Neuron (in vitro differentiated cells): ENCODE measurements at regions not wholly inside any gene's neighbourhood (a gene's known extent, or its start where the extent isn't known, plus 50 kb on each side); places are given as distances from the start of the nearest gene placed in this dataset.

Experiments used
- H2AFZ ChIP-seq: one replicate; pipeline ENCODE4 v1.6.1; 2013; ENCODE audit warnings: low read depth, mild to moderate bottlenecking, inconsistent platforms, low read length, moderate library complexity
- H3K27me3 ChIP-seq: one replicate; pipeline ENCODE4 v1.6.1; 2013; ENCODE audit warnings: low read length; ENCODE audit not compliant: insufficient read depth
- H3K36me3 ChIP-seq: one replicate; pipeline ENCODE4 v1.6.1; 2013; ENCODE audit warnings: low read length; ENCODE audit not compliant: insufficient read depth
- H3K4me1 ChIP-seq: one replicate; pipeline ENCODE4 v1.6.1; 2013; ENCODE audit warnings: low read length; ENCODE audit not compliant: insufficient read depth
- H3K4me3 ChIP-seq: 2 replicates; pipeline ENCODE4 v1.5.1; 2013; ENCODE audit warnings: mild to moderate bottlenecking, low read length, moderate library complexity
- H3K9me3 ChIP-seq: one replicate; pipeline ENCODE4 v1.6.1; 2013; ENCODE audit warnings: low read length

DNA sequence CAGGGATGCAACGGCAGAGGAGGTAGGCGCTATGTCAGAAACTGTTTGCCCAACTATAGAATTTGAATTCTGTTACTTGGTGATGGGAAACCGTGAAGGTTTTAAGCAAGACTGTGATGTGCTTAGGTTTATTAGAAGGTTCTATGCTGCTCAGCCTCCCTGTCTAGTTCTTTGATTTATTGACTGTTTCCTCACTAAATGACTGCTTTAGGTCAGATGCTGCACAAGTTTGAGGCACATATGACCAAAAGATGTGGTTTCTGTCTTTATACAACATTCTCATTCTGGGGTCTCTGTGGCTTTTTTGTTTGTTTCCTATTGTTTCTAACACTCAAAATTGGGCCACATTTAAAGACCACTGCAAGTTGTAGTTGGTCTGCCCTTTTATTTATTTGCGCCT, 323.0 kb upstream of the OBI1 start:
- no peaks in the 10 kb centered on the region for H3K9me3 ChIP-seq
- H3K4me3 ChIP-seq, result no peak overlapping the region
- H3K4me1 ChIP-seq, result no peaks in the 10 kb centered on the region
- no peak overlapping the region for H2AFZ ChIP-seq
- H3K27me3 ChIP-seq, result peaks cover 3% of the 10 kb centered on the region
- H3K36me3 ChIP-seq, result no peaks in the 10 kb centered on the region

GRCh38 chr13:78979349-78979748, 320.4 kb upstream of the OBI1 start:
- H3K4me3 ChIP-seq, result no peak overlapping the region
- H3K27me3 ChIP-seq, result peaks cover 3% of the 10 kb centered on the region
- no peaks in the 10 kb centered on the region for H3K9me3 ChIP-seq
- H2AFZ ChIP-seq, result no peak overlapping the region
- no peaks in the 10 kb centered on the region for H3K36me3 ChIP-seq
- no peaks in the 10 kb centered on the region for H3K4me1 ChIP-seq

DNA sequence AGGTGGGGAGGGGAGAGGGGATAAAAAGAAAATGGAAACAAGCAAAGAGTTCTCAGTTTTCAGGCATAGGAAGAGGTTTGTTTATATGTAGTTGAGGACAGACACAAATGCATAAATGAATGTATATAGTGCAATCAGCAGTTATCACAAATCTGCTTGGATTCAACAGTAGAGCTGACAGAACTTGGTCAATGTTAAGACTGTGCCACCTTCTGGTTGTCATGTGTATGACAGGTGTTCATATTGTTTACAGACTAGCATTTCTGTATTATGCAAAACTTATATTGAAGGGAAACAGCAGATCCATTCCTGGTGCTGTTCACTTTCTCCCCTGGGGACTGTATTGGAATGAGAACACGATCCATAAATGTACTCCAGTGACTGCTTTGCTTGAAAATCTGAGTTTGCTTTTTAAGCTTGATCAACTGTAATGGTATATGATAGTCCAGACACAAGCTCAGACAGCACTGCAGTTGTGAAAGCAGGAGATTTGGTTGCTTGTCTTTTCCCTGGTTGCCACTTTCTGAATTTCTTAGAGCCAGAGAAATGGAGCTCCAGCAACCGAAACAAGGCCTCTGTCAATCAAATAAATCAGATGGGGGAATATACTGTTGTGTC, 319.5 kb upstream of the OBI1 start:
- Histone ChIP-seq H3K36me3 (no peaks in the 10 kb centered on the region), H2AFZ (no peak overlapping the region), H3K4me3 (no peak overlapping the region), H3K9me3 (no peaks in the 10 kb centered on the region), H3K4me1 (no peaks in the 10 kb centered on the region), H3K27me3 (peaks cover 3% of the 10 kb centered on the region)

DNA sequence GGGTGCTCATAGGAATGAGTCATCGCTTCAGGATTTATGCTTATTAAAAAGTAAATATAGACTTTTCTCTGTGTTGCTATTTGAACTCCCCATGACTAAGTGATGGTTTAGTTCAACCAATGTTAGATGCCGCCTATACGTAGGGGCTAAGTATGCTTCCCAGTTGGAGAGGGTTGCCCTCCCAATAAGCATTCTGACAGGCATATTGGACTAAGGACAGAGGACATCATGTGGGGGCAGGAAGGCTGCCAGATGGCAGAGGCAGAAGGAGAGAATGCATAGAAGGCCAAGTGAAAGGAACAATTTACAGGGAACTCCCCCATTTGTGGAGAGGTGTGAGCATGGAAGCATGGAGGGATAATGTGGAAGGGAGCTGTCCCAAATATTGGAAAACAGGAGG, 318.4 kb upstream of the OBI1 start:
- Histone ChIP-seq H2AFZ (no peak overlapping the region), H3K4me3 (no peak overlapping the region), H3K4me1 (no peaks in the 10 kb centered on the region), H3K9me3 (no peaks in the 10 kb centered on the region), H3K36me3 (no peaks in the 10 kb centered on the region), H3K27me3 (peaks cover 3% of the 10 kb centered on the region)

DNA sequence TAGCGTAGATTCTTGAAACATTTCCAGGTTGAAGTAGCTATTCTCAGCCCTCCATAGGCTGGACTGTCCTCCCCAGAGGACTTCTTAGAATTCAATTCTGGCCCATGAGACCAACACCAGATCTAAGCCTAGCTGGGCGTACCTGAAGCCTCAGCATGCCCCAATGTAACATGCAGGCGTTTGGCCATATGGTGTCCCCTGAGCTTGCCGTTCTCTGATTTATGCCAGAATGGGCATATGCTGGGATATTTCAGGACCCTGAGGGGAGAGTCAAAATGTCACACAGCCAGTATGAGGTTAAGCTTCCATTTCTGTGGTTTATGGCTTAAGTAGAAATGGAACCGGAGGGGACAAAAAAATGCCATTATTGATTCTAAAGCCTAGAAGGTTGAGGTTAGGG, 317.7 kb upstream of the OBI1 start:
- Histone ChIP-seq H3K27me3 (peaks cover under 1% of the 10 kb centered on the region), H3K36me3 (no peaks in the 10 kb centered on the region), H3K4me1 (no peaks in the 10 kb centered on the region), H3K4me3 (no peak overlapping the region), H3K9me3 (no peaks in the 10 kb centered on the region), H2AFZ (no peak overlapping the region)

GRCh38 chr13:78972561-78972960, 313.6 kb upstream of the OBI1 start:
- Histone ChIP-seq H3K9me3 (no peaks in the 10 kb centered on the region), H3K27me3 (no peaks in the 10 kb centered on the region)

DNA sequence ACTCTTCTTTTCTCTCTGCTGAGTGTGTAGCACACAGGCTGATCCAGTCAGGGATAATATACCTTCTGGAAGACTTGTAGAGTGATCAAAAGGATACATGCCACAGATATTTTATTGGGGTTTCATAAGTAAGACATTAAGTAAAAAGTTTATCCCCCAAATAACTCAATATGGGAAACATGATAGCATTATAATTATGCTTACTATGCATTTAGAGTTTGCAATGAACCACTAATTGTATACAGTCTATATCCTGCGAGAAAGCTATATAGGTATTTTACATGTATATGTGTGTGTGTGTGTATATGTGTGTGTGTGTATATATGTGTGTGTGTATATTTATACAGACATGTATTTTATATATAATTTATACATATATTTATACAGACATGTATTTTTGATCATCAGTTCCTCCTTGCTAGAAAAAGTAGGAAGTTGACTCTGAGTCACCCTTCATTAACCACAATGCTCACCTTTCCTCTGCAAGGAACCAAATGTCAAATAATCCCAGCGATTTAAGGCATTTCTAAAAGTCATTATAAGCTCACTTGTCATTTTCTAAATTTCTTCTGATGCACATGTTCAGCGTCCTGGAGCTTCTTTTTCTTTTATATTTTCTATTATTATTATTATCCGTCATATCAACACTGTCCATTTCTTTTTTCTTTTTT, 312.5 kb upstream of the OBI1 start:
- Histone ChIP-seq H2AFZ (no peak overlapping the region), H3K4me1 (no peaks in the 10 kb centered on the region), H3K4me3 (no peak overlapping the region), H3K9me3 (no peaks in the 10 kb centered on the region), H3K36me3 (no peaks in the 10 kb centered on the region), H3K27me3 (no peaks in the 10 kb centered on the region)

More at GRCh38 chr13:78972561-78972960, 313.6 kb upstream of the OBI1 start:
- H2AFZ ChIP-seq, result no peak overlapping the region
- H3K36me3 ChIP-seq, result no peaks in the 10 kb centered on the region
- no peak overlapping the region for H3K4me3 ChIP-seq
- H3K4me1 ChIP-seq, result no peaks in the 10 kb centered on the region

- no peaks in the 10 kb centered on the region for H3K27me3 ChIP-seq
- H2AFZ ChIP-seq, result no peak overlapping the region
- H3K4me1 ChIP-seq, result no peaks in the 10 kb centered on the region
- no peak overlapping the region for H3K4me3 ChIP-seq
- no peaks in the 10 kb centered on the region for H3K9me3 ChIP-seq
- H3K36me3 ChIP-seq, result no peaks in the 10 kb centered on the region
These were observed 301.9 kb upstream of the OBI1 start for GRCh38 chr13:78960881-78961280.

DNA sequence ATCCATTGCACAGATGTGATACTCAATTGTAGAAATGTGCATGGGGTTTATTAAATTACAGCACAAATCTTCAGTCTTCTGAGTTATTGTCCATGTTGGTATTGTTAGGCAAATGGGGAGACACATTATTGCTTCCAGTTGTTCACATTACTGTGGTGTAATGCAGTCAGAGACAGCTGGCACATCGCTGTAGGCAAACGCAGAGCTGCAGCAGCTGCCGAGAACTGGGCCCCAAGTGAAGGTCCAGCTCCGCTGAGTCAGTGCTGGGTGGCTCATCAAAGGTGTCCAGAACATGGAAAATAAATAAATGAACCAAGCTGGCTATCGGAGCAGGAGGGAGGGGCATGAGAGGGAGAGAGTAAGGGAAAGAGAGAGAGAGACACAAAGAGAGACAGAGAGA, 299.1 kb upstream of the OBI1 start:
- H3K4me1 ChIP-seq, result no peaks in the 10 kb centered on the region
- H3K27me3 ChIP-seq, result no peaks in the 10 kb centered on the region
- no peak overlapping the region for H3K4me3 ChIP-seq
- H3K36me3 ChIP-seq, result no peaks in the 10 kb centered on the region
- no peaks in the 10 kb centered on the region for H3K9me3 ChIP-seq
- H2AFZ ChIP-seq, result no peak overlapping the region

GRCh38 chr13:78940455-78941130, 281.6 kb upstream of the OBI1 start:
- no peak overlapping the region for H3K4me3 ChIP-seq
- H3K9me3 ChIP-seq, result no peaks in the 10 kb centered on the region
- no peak overlapping the region for H2AFZ ChIP-seq

GRCh38 chr13:78934336-78934735, 275.4 kb upstream of the OBI1 start:
- H3K36me3 ChIP-seq, result no peaks in the 10 kb centered on the region
- H3K27me3 ChIP-seq, result no peaks in the 10 kb centered on the region
- H3K4me3 ChIP-seq, result no peak overlapping the region
- no peaks in the 10 kb centered on the region for H3K9me3 ChIP-seq
- no peak overlapping the region for H2AFZ ChIP-seq
- no peaks in the 10 kb centered on the region for H3K4me1 ChIP-seq

More at GRCh38 chr13:78940455-78941130, 281.6 kb upstream of the OBI1 start:
- Histone ChIP-seq H3K36me3 (no peaks in the 10 kb centered on the region), H3K4me1 (no peaks in the 10 kb centered on the region), H3K27me3 (no peaks in the 10 kb centered on the region)

- Histone ChIP-seq H3K9me3 (no peaks in the 10 kb centered on the region), H3K36me3 (no peaks in the 10 kb centered on the region), H3K4me1 (no peaks in the 10 kb centered on the region), H3K4me3 (no peak overlapping the region), H2AFZ (no peak overlapping the region), H3K27me3 (no peaks in the 10 kb centered on the region)
These were observed 256.1 kb upstream of the OBI1 start for GRCh38 chr13:78915015-78915414.

DNA sequence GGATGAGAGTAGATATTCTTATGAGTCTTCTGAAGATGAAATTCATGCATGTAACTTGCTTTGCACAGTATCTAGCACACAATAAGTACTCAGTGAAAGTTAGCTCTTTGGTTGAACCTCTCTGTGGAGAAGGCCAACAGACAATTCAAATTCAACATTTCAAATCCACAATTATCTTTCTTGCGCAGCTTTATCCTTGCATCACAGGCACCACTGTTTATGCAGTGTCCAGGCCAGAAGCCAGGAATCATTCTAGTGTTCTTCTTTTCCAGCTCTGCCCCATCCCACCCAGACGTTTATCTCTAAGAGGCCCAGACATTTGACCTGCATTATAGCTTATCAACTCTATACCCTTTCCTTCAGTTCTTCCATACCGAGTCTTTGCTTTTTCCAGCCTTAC, 254.7 kb upstream of the OBI1 start:
- H2AFZ ChIP-seq, result no peak overlapping the region
- no peaks in the 10 kb centered on the region for H3K27me3 ChIP-seq
- H3K4me3 ChIP-seq, result no peak overlapping the region
- H3K4me1 ChIP-seq, result no peaks in the 10 kb centered on the region
- H3K9me3 ChIP-seq, result no peaks in the 10 kb centered on the region
- H3K36me3 ChIP-seq, result no peaks in the 10 kb centered on the region
